ENCODE measurements at regions not wholly inside any gene's neighbourhood (a gene's known extent, or its start where the extent isn't known, plus 50 kb on each side); places are given as distances from the start of the nearest gene placed in this dataset.

DNA sequence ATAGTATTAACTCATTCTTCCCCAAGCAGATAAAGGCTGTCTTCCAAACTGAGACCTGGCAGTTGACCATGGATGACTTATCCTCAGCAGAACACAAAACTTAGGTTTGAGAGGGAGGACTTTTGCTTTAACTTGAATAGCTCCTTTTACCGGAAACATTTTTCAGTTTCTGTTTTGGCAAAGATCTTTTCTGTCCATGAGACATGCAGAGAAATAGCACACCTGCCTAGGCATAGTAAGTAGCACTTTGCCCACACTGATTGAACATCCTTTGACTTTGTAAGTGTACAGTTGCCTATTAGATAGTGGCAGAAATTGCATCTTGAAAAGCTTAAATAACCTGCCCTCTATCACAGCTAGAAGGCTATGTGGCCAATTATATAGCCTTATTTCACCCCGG lies 1962.5 kb downstream of the MRPL39 start:
- Histone ChIP-seq H3K27me3 (no peaks in the 10 kb centered on the region), H3K4me1 (no peaks in the 10 kb centered on the region), H3K4me3 (no peak overlapping the region), H3K27ac (no peak overlapping the region), H3K9me3 (no peaks in the 10 kb centered on the region), H3K36me3 (no peaks in the 10 kb centered on the region)
- in situ Hi-C loops (cut with MboI; ENCODE audit: low pct_ligation_motif_present in 1 of 4, low pct_unique_long_range_greater_than_20kb in 1 of 4, low sequenced_read_pairs in 3 of 4): no loop called here
- TF ChIP-seq POLR2AphosphoS5 (IDR thresholded peaks at IDR 0.05) (no peak), POLR2A (IDR thresholded peaks at IDR 0.05) (no peak), EP300 (IDR thresholded peaks at IDR 0.05; ENCODE audit: low read depth) (no peak)
- TF ChIP-seq, protein P1, sequence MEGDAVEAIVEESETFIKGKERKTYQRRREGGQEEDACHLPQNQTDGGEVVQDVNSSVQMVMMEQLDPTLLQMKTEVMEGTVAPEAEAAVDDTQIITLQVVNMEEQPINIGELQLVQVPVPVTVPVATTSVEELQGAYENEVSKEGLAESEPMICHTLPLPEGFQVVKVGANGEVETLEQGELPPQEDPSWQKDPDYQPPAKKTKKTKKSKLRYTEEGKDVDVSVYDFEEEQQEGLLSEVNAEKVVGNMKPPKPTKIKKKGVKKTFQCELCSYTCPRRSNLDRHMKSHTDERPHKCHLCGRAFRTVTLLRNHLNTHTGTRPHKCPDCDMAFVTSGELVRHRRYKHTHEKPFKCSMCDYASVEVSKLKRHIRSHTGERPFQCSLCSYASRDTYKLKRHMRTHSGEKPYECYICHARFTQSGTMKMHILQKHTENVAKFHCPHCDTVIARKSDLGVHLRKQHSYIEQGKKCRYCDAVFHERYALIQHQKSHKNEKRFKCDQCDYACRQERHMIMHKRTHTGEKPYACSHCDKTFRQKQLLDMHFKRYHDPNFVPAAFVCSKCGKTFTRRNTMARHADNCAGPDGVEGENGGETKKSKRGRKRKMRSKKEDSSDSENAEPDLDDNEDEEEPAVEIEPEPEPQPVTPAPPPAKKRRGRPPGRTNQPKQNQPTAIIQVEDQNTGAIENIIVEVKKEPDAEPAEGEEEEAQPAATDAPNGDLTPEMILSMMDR (IDR thresholded peaks at IDR 0.05): no peak
- WGBS, 2 donors (ENCODE audit: low coverage in 1 of 2): 78 to 85% methylated on average over 2 of the region's 2 CpGs
- intact Hi-C loops (cut with DNase I; ENCODE audit: low total_unique reads): no loop called here
- no peak for DNase-seq

GRCh38 chr21:23639721-23640120 lies 1967.6 kb downstream of the MRPL39 start:
- in situ Hi-C loops (cut with MboI; ENCODE audit: low pct_ligation_motif_present in 1 of 4, low pct_unique_long_range_greater_than_20kb in 1 of 4, low sequenced_read_pairs in 3 of 4): no loop called here
- Histone ChIP-seq H3K36me3 (no peaks in the 10 kb centered on the region), H3K27ac (no peak overlapping the region), H3K4me1 (no peaks in the 10 kb centered on the region), H3K4me3 (no peak overlapping the region), H3K27me3 (no peaks in the 10 kb centered on the region), H3K9me3 (no peaks in the 10 kb centered on the region)
- 47 to 73% methylated on average over 2 of the region's 2 CpGs for WGBS, 2 donors (ENCODE audit: low coverage in 1 of 2)
- no peak for DNase-seq
- no peak for TF ChIP-seq POLR2A (IDR thresholded peaks at IDR 0.05)
- TF ChIP-seq, protein P1 (IDR thresholded peaks at IDR 0.05): no peak
- TF ChIP-seq POLR2AphosphoS5 (IDR thresholded peaks at IDR 0.05): no peak
- no peak for TF ChIP-seq EP300 (IDR thresholded peaks at IDR 0.05; ENCODE audit: low read depth)
- intact Hi-C loops (cut with DNase I; ENCODE audit: low total_unique reads): no loop called here

- no peaks in the 10 kb centered on the region for H3K4me1 ChIP-seq
- 80 to 91% methylated on average over 1 of the region's 1 CpG for WGBS, 2 donors (ENCODE audit: low coverage in 1 of 2)
- peaks cover 0 to 5% of the 10 kb centered on the region in 2 donors for H3K9me3 ChIP-seq
- no peak overlapping the region for H3K4me3 ChIP-seq
- DNase-seq: no peak
- TF ChIP-seq POLR2AphosphoS5 (IDR thresholded peaks at IDR 0.05) (no peak), POLR2A (IDR thresholded peaks at IDR 0.05) (no peak), EP300 (IDR thresholded peaks at IDR 0.05; ENCODE audit: low read depth) (no peak)
- TF ChIP-seq, protein P1 (IDR thresholded peaks at IDR 0.05): no peak
- intact Hi-C loops (cut with DNase I; ENCODE audit: low total_unique reads) (no loop called here), in situ Hi-C loops (cut with MboI; ENCODE audit: low pct_ligation_motif_present in 1 of 4, low pct_unique_long_range_greater_than_20kb in 1 of 4, low sequenced_read_pairs in 3 of 4) (no loop called here)
- H3K27me3 ChIP-seq: no peaks in the 10 kb centered on the region
- no peak overlapping the region for H3K27ac ChIP-seq
- H3K36me3 ChIP-seq: no peaks in the 10 kb centered on the region
These were observed 1969.1 kb downstream of the MRPL39 start for GRCh38 chr21:23638131-23638695.

DNA sequence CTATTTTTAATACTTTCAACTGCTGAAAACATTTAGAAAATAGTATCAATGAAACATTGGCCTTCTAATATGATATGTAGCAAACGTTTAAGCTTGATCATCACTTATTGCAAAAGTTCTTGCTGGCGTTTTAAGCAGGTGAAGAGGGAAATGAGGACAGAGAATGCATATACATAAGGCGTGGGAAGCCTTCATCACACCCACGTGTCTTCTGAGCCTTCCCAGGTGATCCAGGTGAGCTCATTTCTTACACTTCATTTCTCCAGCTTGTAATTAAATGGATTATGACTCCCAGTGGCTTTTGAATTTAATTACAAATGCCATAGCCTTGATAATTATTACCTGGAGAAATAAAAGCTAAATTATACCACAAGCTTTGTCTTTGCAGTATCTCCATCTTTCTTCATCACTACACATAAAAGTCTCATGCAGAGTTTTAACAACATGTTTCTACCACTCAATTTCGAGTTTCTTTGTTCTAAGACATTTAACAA lies 1973.8 kb downstream of the MRPL39 start:
- Histone ChIP-seq H3K27ac (no peak overlapping the region), H3K4me3 (no peak overlapping the region), H3K9me3 (peaks cover 3 to 6% of the 10 kb centered on the region in 2 donors), H3K27me3 (no peaks in the 10 kb centered on the region), H3K36me3 (no peaks in the 10 kb centered on the region), H3K4me1 (no peaks in the 10 kb centered on the region)
- no peak for DNase-seq
- WGBS, 2 donors (ENCODE audit: low coverage in 1 of 2): 43 to 60% methylated on average over 5 of the region's 5 CpGs
- intact Hi-C loops (cut with DNase I; ENCODE audit: low total_unique reads): no loop called here
- TF ChIP-seq EP300 (IDR thresholded peaks at IDR 0.05; ENCODE audit: low read depth) (no peak), POLR2AphosphoS5 (IDR thresholded peaks at IDR 0.05) (no peak), POLR2A (IDR thresholded peaks at IDR 0.05) (no peak)
- in situ Hi-C loops (cut with MboI; ENCODE audit: low pct_ligation_motif_present in 1 of 4, low pct_unique_long_range_greater_than_20kb in 1 of 4, low sequenced_read_pairs in 3 of 4): no loop called here

DNA sequence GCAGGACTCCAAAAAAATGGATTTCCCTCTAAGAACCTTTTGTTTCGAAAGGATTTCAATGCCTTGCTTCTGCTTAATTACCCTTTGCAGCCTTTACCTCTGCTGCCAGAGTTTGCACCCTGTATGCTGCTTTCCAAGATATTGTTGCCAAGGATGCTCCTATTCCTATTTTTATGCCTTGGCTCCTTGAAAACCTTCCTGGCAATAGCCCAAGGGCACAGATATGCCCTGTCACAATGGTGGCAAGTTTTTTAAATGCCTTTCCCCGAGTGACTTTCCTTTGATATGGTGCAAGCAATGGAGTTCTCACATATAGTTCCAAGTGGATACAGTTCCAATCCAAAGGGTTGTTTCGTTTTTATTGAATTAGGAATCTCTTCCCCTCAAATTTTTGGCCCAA lies 1983.0 kb downstream of the MRPL39 start:
- Histone ChIP-seq H3K4me1 (no peaks in the 10 kb centered on the region), H3K4me3 (no peak overlapping the region), H3K27ac (no peak overlapping the region), H3K27me3 (no peaks in the 10 kb centered on the region), H3K36me3 (no peaks in the 10 kb centered on the region), H3K9me3 (peaks cover 0 to 3% of the 10 kb centered on the region in 2 donors)
- in situ Hi-C loops (cut with MboI; ENCODE audit: low pct_ligation_motif_present in 1 of 4, low pct_unique_long_range_greater_than_20kb in 1 of 4, low sequenced_read_pairs in 3 of 4): no loop called here
- 36 to 52% methylated on average over 3 of the region's 3 CpGs for WGBS, 2 donors (ENCODE audit: low coverage in 1 of 2)
- intact Hi-C loops (cut with DNase I; ENCODE audit: low total_unique reads): no loop called here
- no peak for DNase-seq
- TF ChIP-seq, protein P1 (IDR thresholded peaks at IDR 0.05): no peak
- no peak for TF ChIP-seq POLR2AphosphoS5 (IDR thresholded peaks at IDR 0.05)
- TF ChIP-seq EP300 (IDR thresholded peaks at IDR 0.05; ENCODE audit: low read depth): no peak
- no peak for TF ChIP-seq POLR2A (IDR thresholded peaks at IDR 0.05)

All from transverse colon (tissue), 4 donors.